ENCODE measurements at regions not wholly inside any gene's neighbourhood (a gene's known extent, or its start where the extent isn't known, plus 50 kb on each side); places are given as distances from the start of the nearest gene placed in this dataset.

DNA sequence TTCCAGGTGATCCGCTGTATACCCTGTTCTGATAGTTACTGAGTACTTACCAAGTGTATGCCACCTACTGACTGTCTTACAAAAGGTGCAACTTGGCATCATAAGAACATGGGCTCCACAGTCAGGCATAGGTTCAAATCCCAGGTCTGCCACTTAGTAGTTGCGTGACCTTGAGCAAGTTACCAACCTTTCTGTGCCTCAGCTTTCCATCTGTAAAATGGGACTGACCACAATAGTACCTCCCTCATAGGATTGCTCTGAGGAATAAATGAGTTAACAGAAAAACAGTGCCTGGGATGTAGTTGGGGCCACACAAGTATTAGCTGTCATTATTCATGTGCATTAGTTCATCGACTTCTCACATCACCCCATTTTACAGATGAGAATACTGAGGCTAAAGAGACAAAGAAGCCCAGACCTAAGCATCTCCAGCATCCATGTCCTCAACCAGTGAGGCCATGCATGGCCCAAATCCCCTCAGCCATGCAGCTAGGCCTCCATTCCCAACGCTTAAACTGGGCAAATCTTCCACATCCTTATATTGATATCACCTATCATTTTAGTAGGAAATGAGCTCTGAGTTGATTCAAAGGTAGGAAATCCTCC, 51.3 kb upstream of the UBE2L5 start:
- peaks cover 19 to 34% of the 10 kb centered on the region in 2 donors for H3K4me1 ChIP-seq (ENCODE audit: control insufficient read depth in 1 of 2, insufficient read depth in 2 of 2, low read length in 2 of 2)
- H3K27ac ChIP-seq (ENCODE audit: low read depth, low read length), result peak overlapping the region; percentile 68
- no peaks in the 10 kb centered on the region for H3K9me3 ChIP-seq (ENCODE audit: control insufficient read depth in 1 of 2, low read length in 2 of 2)
- H3K4me3 ChIP-seq (ENCODE audit: low read depth in 1 of 2, low read length in 2 of 2), result peak overlapping the region in 1 of 2 donors; percentile 33
- no peaks in the 10 kb centered on the region for H3K36me3 ChIP-seq (ENCODE audit: control insufficient read depth in 1 of 2, insufficient read depth in 2 of 2, low read length in 2 of 2)
- H3K9ac ChIP-seq (ENCODE audit: low read depth in 1 of 2, low read length in 2 of 2), result peak overlapping the region; percentile 16 to 46
- H3K27me3 ChIP-seq (ENCODE audit: control insufficient read depth in 1 of 2, insufficient read depth in 2 of 2, low read length in 2 of 2), result no peaks in the 10 kb centered on the region

- no peaks in the 10 kb centered on the region for H3K9me3 ChIP-seq (ENCODE audit: control insufficient read depth in 1 of 2, low read length in 2 of 2)
Observed at GRCh38 chr13:30371649-30372265, 50.5 kb upstream of the UBE2L5 start.

More at GRCh38 chr13:30371649-30372265, 50.5 kb upstream of the UBE2L5 start:
- no peaks in the 10 kb centered on the region for H3K36me3 ChIP-seq (ENCODE audit: control insufficient read depth in 1 of 2, insufficient read depth in 2 of 2, low read length in 2 of 2)
- H3K4me1 ChIP-seq (ENCODE audit: control insufficient read depth in 1 of 2, insufficient read depth in 2 of 2, low read length in 2 of 2), result peaks cover 26 to 34% of the 10 kb centered on the region in 2 donors
- no peaks in the 10 kb centered on the region for H3K27me3 ChIP-seq (ENCODE audit: control insufficient read depth in 1 of 2, insufficient read depth in 2 of 2, low read length in 2 of 2)
- peak overlapping the region; percentile 33 to 34 for H3K4me3 ChIP-seq (ENCODE audit: low read depth in 1 of 2, low read length in 2 of 2)
- peak overlapping the region; percentile 26 to 46 for H3K9ac ChIP-seq (ENCODE audit: low read depth in 1 of 2, low read length in 2 of 2)
- H3K27ac ChIP-seq (ENCODE audit: low read depth, low read length), result peak overlapping the region; percentile 68

All from duodenal mucosa (tissue), 2 donors.